ENCODE measurements at regions not wholly inside any gene's neighbourhood (a gene's known extent, or its start where the extent isn't known, plus 50 kb on each side); places are given as distances from the start of the nearest gene placed in this dataset.

GRCh38 chr17:77001487-77001886, 133.3 kb downstream of the MGAT5B start:
- no peak for DNase-seq

- no peak for DNase-seq
Observed at GRCh38 chr17:77002103-77003045, 134.2 kb downstream of the MGAT5B start.

GRCh38 chr17:77003699-77004098, 135.5 kb downstream of the MGAT5B start:
- no peak for DNase-seq

- no peak for DNase-seq
Observed at GRCh38 chr17:77006971-77007649, 133.7 kb upstream of the SEC14L1 start.

- DNase-seq = no peak
Observed at GRCh38 chr17:77009877-77010276, 130.9 kb upstream of the SEC14L1 start.

GRCh38 chr17:77010667-77011066, 130.1 kb upstream of the SEC14L1 start:
- DNase-seq = no peak

- DNase-seq = peak; percentile 25
Observed at GRCh38 chr17:77011173-77012011, 129.4 kb upstream of the SEC14L1 start.

GRCh38 chr17:77018504-77018903, 122.3 kb upstream of the SEC14L1 start:
- DNase-seq = no peak

GRCh38 chr17:77019893-77020379, 120.8 kb upstream of the SEC14L1 start:
- no peak for DNase-seq

- DNase-seq = no peak
Observed at GRCh38 chr17:77020973-77021372, 119.8 kb upstream of the SEC14L1 start.

GRCh38 chr17:77022766-77023165, 118.0 kb upstream of the SEC14L1 start:
- no peak for DNase-seq

GRCh38 chr17:77025781-77026180, 115.0 kb upstream of the SEC14L1 start:
- DNase-seq = no peak

GRCh38 chr17:77027271-77027889, 113.4 kb upstream of the SEC14L1 start:
- no peak for DNase-seq

- DNase-seq = no peak
Observed at GRCh38 chr17:77028900-77029299, 111.9 kb upstream of the SEC14L1 start.

- no peak for DNase-seq
Observed at GRCh38 chr17:77032929-77033328, 107.8 kb upstream of the SEC14L1 start.

GRCh38 chr17:77033892-77034404, 106.8 kb upstream of the SEC14L1 start:
- DNase-seq = no peak

- DNase-seq = no peak
Observed at GRCh38 chr17:77034677-77035424, 105.9 kb upstream of the SEC14L1 start.

- DNase-seq = no peak
Observed at GRCh38 chr17:77035526-77035925, 105.2 kb upstream of the SEC14L1 start.

GRCh38 chr17:77036136-77036840, 104.5 kb upstream of the SEC14L1 start:
- no peak for DNase-seq

- peak; percentile 56 for DNase-seq
Observed at GRCh38 chr17:77036841-77037381, 103.9 kb upstream of the SEC14L1 start.

- DNase-seq = no peak
Observed at GRCh38 chr17:77037943-77038342, 102.8 kb upstream of the SEC14L1 start.

All from NCI-H2081 treated with DMSO at 0.1 percent for 48 hours (cell line).